OCI-LY3 (cell line): ENCODE measurements at regions not wholly inside any gene's neighbourhood (a gene's known extent, or its start where the extent isn't known, plus 50 kb on each side); places are given as distances from the start of the nearest gene placed in this dataset.

Experiments used
- CTCF ChIP-seq: fragments of 200-600, 300-600 bp; sonication (generic); IDR thresholded peaks from 2 replicates; pipeline ENCODE4 v1.5.1; 2014; ENCODE audit warnings: antibody characterized with exemption, low read length, low read depth
- EZH2phosphoT487 ChIP-seq: fragments of 200-600 bp; shearing (Covaris generic); IDR thresholded peaks from 2 replicates; pipeline ENCODE4 v1.6.1; 2018; ENCODE audit warnings: antibody characterized with exemption, mixed run types, low read depth

GRCh38 chr2:120508567-120509041 is 162.7 kb downstream of the INHBB start:
- TF ChIP-seq EZH2phosphoT487: no peak
- TF ChIP-seq CTCF: no peak
